ENCODE measurements at regions not wholly inside any gene's neighbourhood (a gene's known extent, or its start where the extent isn't known, plus 50 kb on each side); places are given as distances from the start of the nearest gene placed in this dataset.

DNA sequence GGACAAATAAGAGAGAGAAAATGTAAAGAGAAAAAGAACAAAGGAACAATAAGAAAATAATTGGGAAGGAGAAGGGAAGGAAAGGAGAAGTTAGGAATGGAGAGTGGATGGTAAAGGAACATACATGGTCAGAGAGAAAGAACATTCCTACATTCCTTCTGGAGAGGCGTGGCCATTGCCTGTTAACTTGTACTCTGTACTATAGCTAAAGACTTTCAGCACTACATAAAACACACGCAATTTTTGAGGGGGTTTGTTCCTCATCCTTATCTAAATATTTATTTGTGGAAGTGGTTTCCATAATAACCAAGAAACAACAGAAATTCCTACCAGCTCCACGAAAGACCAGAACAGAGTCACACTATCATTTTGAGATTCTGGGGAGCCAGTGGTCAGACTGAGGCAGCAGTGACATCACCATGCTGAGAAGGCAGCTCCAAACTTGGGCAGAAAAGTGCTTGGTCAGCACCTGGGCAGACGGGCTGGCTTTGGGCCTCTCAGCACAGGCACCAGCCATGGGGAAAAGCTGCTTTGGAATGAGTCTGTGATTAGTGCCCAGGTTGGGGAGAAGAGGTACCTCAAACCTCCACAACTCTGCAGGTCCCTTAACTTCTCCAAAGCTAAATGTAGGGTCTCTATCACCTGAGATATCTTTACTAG, 125.9 kb upstream of the NTF3 start:
- TF ChIP-seq, protein P1, sequence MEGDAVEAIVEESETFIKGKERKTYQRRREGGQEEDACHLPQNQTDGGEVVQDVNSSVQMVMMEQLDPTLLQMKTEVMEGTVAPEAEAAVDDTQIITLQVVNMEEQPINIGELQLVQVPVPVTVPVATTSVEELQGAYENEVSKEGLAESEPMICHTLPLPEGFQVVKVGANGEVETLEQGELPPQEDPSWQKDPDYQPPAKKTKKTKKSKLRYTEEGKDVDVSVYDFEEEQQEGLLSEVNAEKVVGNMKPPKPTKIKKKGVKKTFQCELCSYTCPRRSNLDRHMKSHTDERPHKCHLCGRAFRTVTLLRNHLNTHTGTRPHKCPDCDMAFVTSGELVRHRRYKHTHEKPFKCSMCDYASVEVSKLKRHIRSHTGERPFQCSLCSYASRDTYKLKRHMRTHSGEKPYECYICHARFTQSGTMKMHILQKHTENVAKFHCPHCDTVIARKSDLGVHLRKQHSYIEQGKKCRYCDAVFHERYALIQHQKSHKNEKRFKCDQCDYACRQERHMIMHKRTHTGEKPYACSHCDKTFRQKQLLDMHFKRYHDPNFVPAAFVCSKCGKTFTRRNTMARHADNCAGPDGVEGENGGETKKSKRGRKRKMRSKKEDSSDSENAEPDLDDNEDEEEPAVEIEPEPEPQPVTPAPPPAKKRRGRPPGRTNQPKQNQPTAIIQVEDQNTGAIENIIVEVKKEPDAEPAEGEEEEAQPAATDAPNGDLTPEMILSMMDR (IDR thresholded peaks at IDR 0.05), result no peak
- TF ChIP-seq EP300 (IDR thresholded peaks at IDR 0.05), result no peak
- no peak for TF ChIP-seq POLR2A (IDR thresholded peaks at IDR 0.05)
- no peak for TF ChIP-seq POLR2AphosphoS5 (IDR thresholded peaks at IDR 0.05)

Measured in sigmoid colon (tissue), 4 donors.